Endothelial cell of umbilical vein (primary cell): ENCODE measurements at regions not wholly inside any gene's neighbourhood (a gene's known extent, or its start where the extent isn't known, plus 50 kb on each side); places are given as distances from the start of the nearest gene placed in this dataset.

Source experiments
- BruUV-seq: library from RNA; stranded (reverse); fragments of 400-500 nt; replicated peaks from 2 replicates; lab custom pipeline; 2021; lab: Mats Ljungman, UMichigan
- CTCF ChIA-PET: fragments of 300-600, 350-600 bp; sonication (Branson Sonifier 250); formaldehyde crosslinking; loops from one replicate; lab custom pipeline; 2021; ENCODE audit warnings: antibody characterized with exemption, inconsistent platforms; lab: Charles Lee
- POLR2A ChIA-PET: fragments of 300-600, 350-600 bp; sonication (Branson Sonifier 250); formaldehyde crosslinking; loops from one replicate; lab custom pipeline; 2021; ENCODE audit warnings: antibody characterized with exemption, inconsistent platforms; lab: Charles Lee
- DNase-seq: peaks from one replicate; pipeline ENCODE4 v3.0.0-alpha.2; 2011; ENCODE audit warnings: low read depth, low spot score
- FAIRE-seq: peaks from 2 replicates; lab custom pipeline; 2011; peaks lifted over from hg19 to GRCh38; lab: Jason Lieb, UNC
- H2AFZ ChIP-seq: 2 replicates; pipeline ENCODE4 v1.6.0; 2012; ENCODE audit warnings: low read depth, low read length, control low read depth, inconsistent platforms
- H3K27ac ChIP-seq: 2 replicates; pipeline ENCODE4 v1.5.1; 2011; ENCODE audit warnings: low read depth, mild to moderate bottlenecking, control low read depth, low read length, moderate library complexity; ENCODE audit not compliant: insufficient read depth
- H3K27me3 ChIP-seq, 2 experiments: 2 replicates each; pipeline versions ENCODE4 v1.6.0 to v1.6.1; 2011; ENCODE audit warnings: low read length in 2 of 2, mixed read lengths in 1 of 2; ENCODE audit not compliant: control insufficient read depth in 2 of 2, insufficient read depth in 2 of 2
- H3K36me3 ChIP-seq, 2 experiments: 2 replicates in 1 of 2; 3 replicates in 1 of 2; pipeline ENCODE4 v1.5.1; 2011; ENCODE audit warnings: low read length in 2 of 2, mild to moderate bottlenecking in 1 of 2, moderate library complexity in 1 of 2; ENCODE audit not compliant: control insufficient read depth in 2 of 2, insufficient read depth in 2 of 2; ENCODE audit errors: extremely low read depth in 1 of 2
- H3K4me1 ChIP-seq: 3 replicates; pipeline ENCODE4 v1.5.1; 2011; ENCODE audit warnings: mild to moderate bottlenecking, low read length; ENCODE audit not compliant: control insufficient read depth, insufficient read depth; ENCODE audit errors: extremely low read depth
- H3K4me2 ChIP-seq: 2 replicates; pipeline ENCODE4 v1.6.1; 2011; ENCODE audit warnings: low read length, control low read depth, mixed read lengths; ENCODE audit not compliant: insufficient read depth
- H3K4me3 ChIP-seq, 3 experiments: fragments of 200-600 bp in 1 of 3; sonication (generic), shearing (Covaris generic) in 1 of 3; replicated peaks in 1 of 3; 2 replicates each; pipeline ENCODE4 v1.5.1; 2011 to 2016; ENCODE audit warnings: control low read depth in 3 of 3, low read length in 3 of 3, mild to moderate bottlenecking in 2 of 3, inconsistent platforms in 1 of 3, low read depth in 1 of 3, moderate library complexity in 1 of 3; ENCODE audit not compliant: insufficient read depth in 1 of 3
- H3K79me2 ChIP-seq: 2 replicates; pipeline ENCODE4 v1.6.0; 2012; ENCODE audit warnings: low read length, inconsistent platforms; ENCODE audit not compliant: control insufficient read depth, insufficient read depth
- H3K9ac ChIP-seq: replicated peaks from 2 replicates; pipeline ENCODE3; 2011; ENCODE audit warnings: low read length, control low read depth; ENCODE audit not compliant: insufficient read depth; ENCODE audit errors: extremely low read depth
- H3K9me1 ChIP-seq: replicated peaks from 3 replicates; pipeline ENCODE4 v1.6.0; 2011; ENCODE audit warnings: mild to moderate bottlenecking, low read length; ENCODE audit not compliant: control insufficient read depth, insufficient read depth; ENCODE audit errors: extremely low read depth
- H3K9me3 ChIP-seq: replicated peaks from 2 replicates; pipeline ENCODE4 v1.5.1; 2012; ENCODE audit warnings: low read length, inconsistent platforms; ENCODE audit not compliant: control insufficient read depth, insufficient read depth
- H4K20me1 ChIP-seq: replicated peaks from 2 replicates; pipeline ENCODE3; 2011; ENCODE audit warnings: mild to moderate bottlenecking, low read length; ENCODE audit not compliant: control insufficient read depth, insufficient read depth; ENCODE audit errors: extremely low read depth
- EZH2 ChIP-seq: IDR thresholded peaks from 2 replicates; pipeline ENCODE4 v1.6.1; 2012; ENCODE audit warnings: borderline replicate concordance, low read depth, mild to moderate bottlenecking, moderate library complexity, low read length, inconsistent platforms; ENCODE audit not compliant: severe bottlenecking
- FOS ChIP-seq: IDR thresholded peaks from 2 replicates; pipeline ENCODE4 v1.6.1; 2011; ENCODE audit warnings: mild to moderate bottlenecking, low read length, moderate library complexity, borderline replicate concordance; ENCODE audit not compliant: insufficient read depth
- GATA2 ChIP-seq: IDR thresholded peaks from 2 replicates; pipeline ENCODE4 v1.7.0; 2011; ENCODE audit warnings: low read depth, mild to moderate bottlenecking, moderate library complexity, mixed read lengths, low read length; ENCODE audit not compliant: insufficient read length, insufficient read depth
- JUN ChIP-seq: IDR thresholded peaks from 2 replicates; pipeline ENCODE4 v1.6.1; 2011; ENCODE audit warnings: borderline replicate concordance, low read depth; ENCODE audit not compliant: insufficient read length, insufficient read depth
- MYC ChIP-seq: IDR thresholded peaks from one replicate; pipeline ENCODE4 v1.6.1; 2011; ENCODE audit warnings: mild to moderate bottlenecking, low read depth, low read length
- POLR2A ChIP-seq: IDR thresholded peaks from 2 replicates; pipeline ENCODE4 v1.6.1; 2012; ENCODE audit warnings: low read depth, mild to moderate bottlenecking, control low read depth, low read length
- POLR2AphosphoS5 ChIP-seq: IDR thresholded peaks from 2 replicates; pipeline ENCODE4 v1.6.1; 2012; ENCODE audit warnings: low read depth, mild to moderate bottlenecking, control low read depth, low read length, moderate library complexity; ENCODE audit not compliant: insufficient read depth
- dilution Hi-C: fragments of 300-500 bp; cut with MboI; formaldehyde crosslinking; loops from one replicate; pipeline ENCODE4 v1.15.0; 2019; ENCODE audit warnings: low sequenced_read_pairs; ENCODE audit not compliant: extremely low pct_ligation_motif_present
- intact Hi-C: fragments of 100-400 bp; cut with micrococcal nuclease; formaldehyde crosslinking; loops from one replicate; pipeline ENCODE4 v1.10.0; 2022
- TF ChIP-seq, protein P1 (sequence below): IDR thresholded peaks from 2 replicates; pipeline ENCODE4 v1.6.1; 2011; ENCODE audit not compliant: insufficient read depth, insufficient read length
- TF ChIP-seq, protein P2 (sequence below), 2 donors: IDR thresholded peaks; 1 replicate in 1 of 2; 2 replicates in 1 of 2; pipeline ENCODE4 v1.5.1; 2011; ENCODE audit warnings: low read length in 2 of 2, mild to moderate bottlenecking in 2 of 2, moderate library complexity in 2 of 2, control low read depth in 1 of 2, inconsistent platforms in 1 of 2, low read depth in 1 of 2; ENCODE audit not compliant: insufficient read depth in 1 of 2; ENCODE audit errors: extremely low read depth in 1 of 2

DNA sequence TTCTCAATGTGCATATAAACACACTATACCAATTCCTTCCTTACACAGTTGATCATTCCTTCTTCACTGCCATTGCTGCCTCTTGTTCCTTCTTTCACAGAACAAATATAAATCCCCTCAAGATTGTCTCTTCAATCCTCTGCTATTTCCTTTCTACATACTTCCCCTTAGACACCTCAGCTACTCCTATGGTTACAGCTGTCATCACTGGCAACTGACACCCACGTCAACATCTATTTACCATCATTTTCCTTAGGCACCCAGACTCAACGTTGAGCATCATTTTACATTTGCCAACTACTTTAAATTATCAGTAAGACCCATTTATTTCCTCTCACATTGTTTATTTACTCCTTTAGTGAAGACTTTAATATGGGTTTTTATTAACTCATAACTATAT, 488.8 kb upstream of the FSHR start:
- no peak for FAIRE-seq
- Histone ChIP-seq H3K9me1 (no peaks in the 10 kb centered on the region), H3K9me3 (peaks cover 9% of the 10 kb centered on the region), H3K36me3 (no peaks in the 10 kb centered on the region), H3K4me1 (no peaks in the 10 kb centered on the region), H3K79me2 (no peaks in the 10 kb centered on the region), H4K20me1 (no peaks in the 10 kb centered on the region), H3K27ac (no peak overlapping the region), H3K27me3 (no peaks in the 10 kb centered on the region), H3K4me2 (no peak overlapping the region), H2AFZ (no peak overlapping the region), H3K9ac (no peak overlapping the region), H3K4me3 (no peak overlapping the region)
- dilution Hi-C loops, result no loop called here
- TF ChIP-seq, protein P1, sequence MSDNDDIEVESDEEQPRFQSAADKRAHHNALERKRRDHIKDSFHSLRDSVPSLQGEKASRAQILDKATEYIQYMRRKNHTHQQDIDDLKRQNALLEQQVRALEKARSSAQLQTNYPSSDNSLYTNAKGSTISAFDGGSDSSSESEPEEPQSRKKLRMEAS, result no peak
- TF ChIP-seq POLR2AphosphoS5 (no peak), FOS (no peak), MYC (no peak), EZH2 (no peak), POLR2A (no peak), GATA2 (no peak), JUN (no peak)
- TF ChIP-seq, protein P2, sequence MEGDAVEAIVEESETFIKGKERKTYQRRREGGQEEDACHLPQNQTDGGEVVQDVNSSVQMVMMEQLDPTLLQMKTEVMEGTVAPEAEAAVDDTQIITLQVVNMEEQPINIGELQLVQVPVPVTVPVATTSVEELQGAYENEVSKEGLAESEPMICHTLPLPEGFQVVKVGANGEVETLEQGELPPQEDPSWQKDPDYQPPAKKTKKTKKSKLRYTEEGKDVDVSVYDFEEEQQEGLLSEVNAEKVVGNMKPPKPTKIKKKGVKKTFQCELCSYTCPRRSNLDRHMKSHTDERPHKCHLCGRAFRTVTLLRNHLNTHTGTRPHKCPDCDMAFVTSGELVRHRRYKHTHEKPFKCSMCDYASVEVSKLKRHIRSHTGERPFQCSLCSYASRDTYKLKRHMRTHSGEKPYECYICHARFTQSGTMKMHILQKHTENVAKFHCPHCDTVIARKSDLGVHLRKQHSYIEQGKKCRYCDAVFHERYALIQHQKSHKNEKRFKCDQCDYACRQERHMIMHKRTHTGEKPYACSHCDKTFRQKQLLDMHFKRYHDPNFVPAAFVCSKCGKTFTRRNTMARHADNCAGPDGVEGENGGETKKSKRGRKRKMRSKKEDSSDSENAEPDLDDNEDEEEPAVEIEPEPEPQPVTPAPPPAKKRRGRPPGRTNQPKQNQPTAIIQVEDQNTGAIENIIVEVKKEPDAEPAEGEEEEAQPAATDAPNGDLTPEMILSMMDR (IDR thresholded peaks at IDR 0.05; ENCODE audit: extremely low read depth in 1 of 2, insufficient read depth in 1 of 2, low read depth in 1 of 2, low read length in 2 of 2), result no peak
- BruUV-seq, result no TSS peak
- POLR2A ChIA-PET, result no interaction called here
- CTCF ChIA-PET, result no interaction called here
- intact Hi-C loops, result no loop called here
- DNase-seq, result no peak
